Endothelial cell (in vitro differentiated cells): ENCODE measurements at regions not wholly inside any gene's neighbourhood (a gene's known extent, or its start where the extent isn't known, plus 50 kb on each side); places are given as distances from the start of the nearest gene placed in this dataset.
A peak's percentile ranks its signal among the peaks of the same experiment; 100 is the strongest.
"Not testable (repeated sequence)": the region's sequence is repeated elsewhere in the genome, so short reads cannot be mapped to it uniquely, and the experiment has no call there.

ENCODE experiments used
- DNase-seq: peaks from one replicate; pipeline ENCODE4 v3.0.0; 2021; ENCODE audit warnings: low spot score
- H3K27ac Mint-ChIP-seq: one replicate; pipeline ENCODE4 v1.8.0; 2021; ENCODE audit warnings: mixed read lengths, inconsistent platforms; ENCODE audit not compliant: unreplicated experiment
- H3K27me3 Mint-ChIP-seq: one replicate; pipeline ENCODE4 v1.8.0; 2021; ENCODE audit warnings: mild to moderate bottlenecking, moderate library complexity, mixed read lengths, inconsistent platforms; ENCODE audit not compliant: unreplicated experiment
- H3K36me3 Mint-ChIP-seq: one replicate; pipeline ENCODE4 v1.8.0; 2021; ENCODE audit warnings: mild to moderate bottlenecking, low read depth, mixed read lengths, inconsistent platforms; ENCODE audit not compliant: unreplicated experiment
- H3K4me1 Mint-ChIP-seq: one replicate; pipeline ENCODE4 v1.8.0; 2021; ENCODE audit warnings: mild to moderate bottlenecking, mixed read lengths, inconsistent platforms; ENCODE audit not compliant: unreplicated experiment
- H3K4me3 Mint-ChIP-seq: one replicate; pipeline ENCODE4 v1.8.0; 2021; ENCODE audit warnings: mild to moderate bottlenecking, mixed read lengths, inconsistent platforms; ENCODE audit not compliant: unreplicated experiment
- H3K9me3 Mint-ChIP-seq: one replicate; pipeline ENCODE4 v1.8.0; 2021; ENCODE audit warnings: mixed read lengths, inconsistent platforms; ENCODE audit not compliant: unreplicated experiment
- CTCF ChIP-seq: fragments of 200-600 bp; sonication (generic); IDR thresholded peaks from one replicate; pipeline ENCODE4 v1.5.0; 2021; ENCODE audit warnings: antibody characterized with exemption; ENCODE audit not compliant: unreplicated experiment

- no peaks in the 10 kb centered on the region for H3K9me3 Mint-ChIP-seq
Measured at GRCh38 chr3:40895109-40895508, 304.2 kb upstream of the CTNNB1 start.

GRCh38 chr3:40899286-40899712 lies 300.0 kb upstream of the CTNNB1 start:
- Mint-ChIP-seq H3K4me3 (no peak overlapping the region), H3K9me3 (no peaks in the 10 kb centered on the region), H3K27me3 (peaks cover under 1% of the 10 kb centered on the region), H3K27ac (no peak overlapping the region), H3K36me3 (no peaks in the 10 kb centered on the region), H3K4me1 (no peaks in the 10 kb centered on the region)
- no peak for TF ChIP-seq CTCF
- no peak for DNase-seq

More at GRCh38 chr3:40895109-40895508, 304.2 kb upstream of the CTNNB1 start:
- no peak for DNase-seq
- no peaks in the 10 kb centered on the region for H3K4me1 Mint-ChIP-seq
- no peak overlapping the region for H3K4me3 Mint-ChIP-seq
- H3K27me3 Mint-ChIP-seq: peaks cover 2% of the 10 kb centered on the region
- no peak for TF ChIP-seq CTCF
- H3K36me3 Mint-ChIP-seq: no peaks in the 10 kb centered on the region
- no peak overlapping the region for H3K27ac Mint-ChIP-seq

GRCh38 chr3:40901298-40901697 lies 298.0 kb upstream of the CTNNB1 start:
- Mint-ChIP-seq H3K4me1 (no peaks in the 10 kb centered on the region), H3K9me3 (no peaks in the 10 kb centered on the region), H3K4me3 (no peak overlapping the region), H3K27me3 (no peaks in the 10 kb centered on the region), H3K27ac (no peak overlapping the region), H3K36me3 (no peaks in the 10 kb centered on the region)
- no peak for TF ChIP-seq CTCF
- no peak for DNase-seq

GRCh38 chr3:40901796-40902195 lies 297.5 kb upstream of the CTNNB1 start:
- DNase-seq: no peak
- H3K4me3 Mint-ChIP-seq: no peak overlapping the region
- no peak for TF ChIP-seq CTCF
- H3K36me3 Mint-ChIP-seq: no peaks in the 10 kb centered on the region
- no peaks in the 10 kb centered on the region for H3K4me1 Mint-ChIP-seq
- no peaks in the 10 kb centered on the region for H3K9me3 Mint-ChIP-seq
- no peaks in the 10 kb centered on the region for H3K27me3 Mint-ChIP-seq
- no peak overlapping the region for H3K27ac Mint-ChIP-seq

- H3K4me3 Mint-ChIP-seq, H3K4me1 Mint-ChIP-seq, DNase-seq, H3K27me3 Mint-ChIP-seq, H3K36me3 Mint-ChIP-seq, H3K9me3 Mint-ChIP-seq: not testable (repeated sequence)
- peak overlapping the region; percentile 24 for H3K27ac Mint-ChIP-seq
Measured at GRCh38 chr3:40907907-40908465, 291.3 kb upstream of the CTNNB1 start.
